Mucosa of rectum (tissue), 2 donors: ENCODE measurements at regions not wholly inside any gene's neighbourhood (a gene's known extent, or its start where the extent isn't known, plus 50 kb on each side); places are given as distances from the start of the nearest gene placed in this dataset.

ENCODE experiments used
- H3K27ac ChIP-seq, 2 donors: one replicate each; pipeline ENCODE4 v1.7.0; 2013; ENCODE audit warnings: inconsistent platforms in 2 of 2, low read depth in 2 of 2, low read length in 2 of 2
- H3K27me3 ChIP-seq, 2 donors: one replicate each; pipeline ENCODE4 v1.7.0; 2013; ENCODE audit warnings: low read length in 2 of 2; ENCODE audit not compliant: control insufficient read depth in 2 of 2, insufficient read depth in 2 of 2
- H3K36me3 ChIP-seq, 2 donors: one replicate each; pipeline ENCODE4 v1.7.0; 2013; ENCODE audit warnings: low read length in 2 of 2; ENCODE audit not compliant: control insufficient read depth in 2 of 2, insufficient read depth in 2 of 2
- H3K4me1 ChIP-seq, 2 donors: one replicate each; pipeline ENCODE4 v1.7.0; 2013; ENCODE audit warnings: low read length in 2 of 2, mild to moderate bottlenecking in 1 of 2; ENCODE audit not compliant: control insufficient read depth in 2 of 2, insufficient read depth in 2 of 2
- H3K4me3 ChIP-seq, 2 donors: one replicate each; pipeline ENCODE4 v1.7.0; 2013; ENCODE audit warnings: low read length in 2 of 2
- H3K9ac ChIP-seq, 2 donors: one replicate each; pipeline ENCODE4 v1.7.0; 2013; ENCODE audit warnings: low read length in 2 of 2, low read depth in 1 of 2, mild to moderate bottlenecking in 1 of 2
- H3K9me3 ChIP-seq, 2 donors: one replicate each; pipeline ENCODE4 v1.7.0; 2013; ENCODE audit warnings: low read length in 2 of 2; ENCODE audit not compliant: control insufficient read depth in 2 of 2
- donor health status: healthy.
- donor health status: Normal muscosa, but diverticular disease.

GRCh38 chr1:193666485-193667083, 480.2 kb upstream of the B3GALT2 start:
- H3K9ac ChIP-seq = no peak overlapping the region
- H3K36me3 ChIP-seq = no peaks in the 10 kb centered on the region
- no peak overlapping the region for H3K27ac ChIP-seq
- no peaks in the 10 kb centered on the region for H3K27me3 ChIP-seq
- no peaks in the 10 kb centered on the region for H3K4me1 ChIP-seq
- no peak overlapping the region for H3K4me3 ChIP-seq
- H3K9me3 ChIP-seq = no peaks in the 10 kb centered on the region

- Histone ChIP-seq H3K9me3 (no peaks in the 10 kb centered on the region), H3K36me3 (no peaks in the 10 kb centered on the region), H3K27me3 (no peaks in the 10 kb centered on the region), H3K4me3 (no peak overlapping the region), H3K9ac (no peak overlapping the region), H3K4me1 (no peaks in the 10 kb centered on the region), H3K27ac (no peak overlapping the region)
Observed at GRCh38 chr1:193663965-193664364, 477.6 kb upstream of the B3GALT2 start.

GRCh38 chr1:193662030-193662429, 475.6 kb upstream of the B3GALT2 start:
- H3K9ac ChIP-seq = no peak overlapping the region
- no peak overlapping the region for H3K4me3 ChIP-seq
- peaks cover 0 to 6% of the 10 kb centered on the region in 2 donors for H3K4me1 ChIP-seq
- no peaks in the 10 kb centered on the region for H3K36me3 ChIP-seq
- no peak overlapping the region for H3K27ac ChIP-seq
- no peaks in the 10 kb centered on the region for H3K9me3 ChIP-seq
- H3K27me3 ChIP-seq = no peaks in the 10 kb centered on the region

- Histone ChIP-seq H3K4me1 (peaks cover 0 to 6% of the 10 kb centered on the region in 2 donors), H3K4me3 (no peak overlapping the region), H3K27ac (no peak overlapping the region), H3K36me3 (no peaks in the 10 kb centered on the region), H3K9ac (no peak overlapping the region), H3K27me3 (no peaks in the 10 kb centered on the region), H3K9me3 (no peaks in the 10 kb centered on the region)
Observed at GRCh38 chr1:193661385-193661784, 475.0 kb upstream of the B3GALT2 start.

GRCh38 chr1:193660428-193660827, 474.0 kb upstream of the B3GALT2 start:
- no peak overlapping the region for H3K4me3 ChIP-seq
- no peaks in the 10 kb centered on the region for H3K9me3 ChIP-seq
- no peaks in the 10 kb centered on the region for H3K36me3 ChIP-seq
- no peaks in the 10 kb centered on the region for H3K27me3 ChIP-seq
- H3K9ac ChIP-seq = no peak overlapping the region
- no peak overlapping the region for H3K27ac ChIP-seq
- peaks cover 0 to 6% of the 10 kb centered on the region in 2 donors for H3K4me1 ChIP-seq

DNA sequence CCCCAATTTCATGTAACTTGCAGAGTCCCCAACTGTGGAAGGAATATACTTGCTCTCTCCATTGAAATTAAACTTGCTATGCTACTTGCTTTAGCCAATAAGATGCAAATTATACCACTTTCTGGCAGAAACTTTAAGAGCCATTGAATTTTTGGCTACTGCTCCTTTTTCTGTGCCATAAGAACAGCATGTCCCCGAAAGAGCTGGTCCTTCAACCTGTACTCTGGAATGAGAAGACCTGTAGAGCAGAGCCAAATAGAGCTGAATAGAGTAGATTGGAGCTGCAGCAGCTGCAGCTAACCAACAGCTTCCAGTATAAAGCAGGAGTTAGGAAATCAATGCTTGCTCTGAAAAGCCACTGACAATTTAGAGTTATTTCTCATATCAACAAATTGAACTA, 472.3 kb upstream of the B3GALT2 start:
- no peak overlapping the region for H3K27ac ChIP-seq
- H3K9ac ChIP-seq = no peak overlapping the region
- H3K4me1 ChIP-seq = peaks cover 0 to 6% of the 10 kb centered on the region in 2 donors
- no peak overlapping the region for H3K4me3 ChIP-seq
- H3K36me3 ChIP-seq = no peaks in the 10 kb centered on the region
- H3K27me3 ChIP-seq = no peaks in the 10 kb centered on the region
- peaks cover 2 to 4% of the 10 kb centered on the region in 2 donors for H3K9me3 ChIP-seq

DNA sequence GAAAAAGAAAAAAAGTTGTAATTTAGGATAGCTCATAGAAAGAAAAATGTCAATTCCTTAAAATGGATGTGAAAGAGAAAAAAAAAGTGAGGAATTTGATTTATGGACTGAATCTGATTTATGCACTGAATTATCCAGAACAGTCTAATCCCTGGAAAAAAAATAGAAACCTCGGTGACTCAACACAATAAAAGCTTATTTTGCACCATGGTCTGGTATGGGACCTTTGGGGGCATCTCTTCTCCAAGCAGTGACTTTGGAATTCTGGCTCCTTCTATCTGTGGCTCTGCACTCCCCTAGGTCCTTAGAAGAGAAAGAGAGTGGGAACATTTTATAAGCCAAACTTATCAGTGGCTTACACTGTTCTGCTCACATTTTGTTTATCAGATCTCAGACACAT, 471.7 kb upstream of the B3GALT2 start:
- H3K27me3 ChIP-seq = no peaks in the 10 kb centered on the region
- no peak overlapping the region for H3K4me3 ChIP-seq
- H3K9ac ChIP-seq = no peak overlapping the region
- H3K4me1 ChIP-seq = peaks cover 0 to 6% of the 10 kb centered on the region in 2 donors
- H3K36me3 ChIP-seq = no peaks in the 10 kb centered on the region
- peaks cover 2 to 4% of the 10 kb centered on the region in 2 donors for H3K9me3 ChIP-seq
- no peak overlapping the region for H3K27ac ChIP-seq

GRCh38 chr1:193657552-193657951, 471.1 kb upstream of the B3GALT2 start:
- H3K27ac ChIP-seq = no peak overlapping the region
- H3K36me3 ChIP-seq = no peaks in the 10 kb centered on the region
- H3K27me3 ChIP-seq = no peaks in the 10 kb centered on the region
- peaks cover 0 to 6% of the 10 kb centered on the region in 2 donors for H3K4me1 ChIP-seq
- no peak overlapping the region for H3K9ac ChIP-seq
- no peak overlapping the region for H3K4me3 ChIP-seq
- peaks cover 2 to 4% of the 10 kb centered on the region in 2 donors for H3K9me3 ChIP-seq

- peaks cover 0 to 6% of the 10 kb centered on the region in 2 donors for H3K4me1 ChIP-seq
- no peak overlapping the region for H3K27ac ChIP-seq
- no peaks in the 10 kb centered on the region for H3K36me3 ChIP-seq
- no peaks in the 10 kb centered on the region for H3K27me3 ChIP-seq
- no peak overlapping the region for H3K4me3 ChIP-seq
- H3K9ac ChIP-seq = no peak overlapping the region
- H3K9me3 ChIP-seq = peaks cover 2 to 4% of the 10 kb centered on the region in 2 donors
Observed at GRCh38 chr1:193656841-193657240, 470.4 kb upstream of the B3GALT2 start.

DNA sequence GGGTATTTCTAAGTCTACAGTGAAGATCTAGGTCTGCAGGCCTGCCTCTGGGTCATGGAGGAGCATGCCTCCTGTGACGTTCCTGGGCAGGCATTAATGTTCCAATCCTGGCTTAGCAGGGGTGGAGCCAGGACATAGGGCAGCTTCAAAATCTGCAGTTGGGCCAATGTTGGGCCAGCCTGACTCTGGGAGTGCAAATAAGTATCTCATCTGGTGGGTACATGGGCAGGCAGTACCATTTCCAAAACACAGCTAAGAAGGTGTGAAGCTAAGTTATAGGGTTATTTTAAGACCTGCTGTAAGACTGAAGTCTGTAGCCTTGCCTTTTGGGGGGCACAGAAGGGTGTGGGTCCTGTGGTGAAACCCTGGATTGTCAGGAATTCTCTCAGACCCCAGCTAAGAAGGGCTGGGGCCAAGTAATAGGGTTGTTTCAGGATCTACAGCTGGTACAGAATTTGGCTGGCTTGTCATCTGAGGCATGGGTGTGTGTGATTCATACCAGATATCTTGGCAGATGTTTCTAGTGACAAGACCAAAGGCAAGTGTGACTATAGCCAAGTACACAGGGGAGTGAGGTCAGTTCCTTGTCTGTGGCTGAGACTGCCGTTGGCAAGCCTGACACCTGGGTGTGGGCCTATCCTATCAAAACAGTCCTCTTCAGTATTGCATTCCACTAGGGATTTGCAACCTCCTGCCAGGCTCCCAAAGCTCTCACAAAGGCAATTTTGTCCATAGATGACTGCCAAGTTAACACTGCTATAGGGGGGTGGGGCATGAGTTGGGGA, 468.7 kb upstream of the B3GALT2 start:
- Histone ChIP-seq H3K27me3 (no peaks in the 10 kb centered on the region), H3K27ac (no peak overlapping the region), H3K36me3 (no peaks in the 10 kb centered on the region), H3K4me3 (no peak overlapping the region), H3K4me1 (peaks cover 0 to 6% of the 10 kb centered on the region in 2 donors), H3K9me3 (peaks cover 2 to 4% of the 10 kb centered on the region in 2 donors), H3K9ac (no peak overlapping the region)
